Neural cell (in vitro differentiated cells): ENCODE measurements at regions not wholly inside any gene's neighbourhood (a gene's known extent, or its start where the extent isn't known, plus 50 kb on each side); places are given as distances from the start of the nearest gene placed in this dataset.

Experiments
- H2AFZ ChIP-seq: fragments of 200-600, 300-800 bp; sonication (generic), shearing (Covaris generic); 2 replicates; pipeline ENCODE4 v1.6.0; 2014; ENCODE audit warnings: low read depth, mild to moderate bottlenecking, antibody characterized with exemption, low read length, moderate library complexity
- H3F3A ChIP-seq: fragments of 200-600 bp; shearing (Covaris generic); 2 replicates; pipeline ENCODE4 v1.6.1; 2016; ENCODE audit warnings: mild to moderate bottlenecking, moderate library complexity, mixed read lengths, antibody characterized with exemption, low read length; ENCODE audit not compliant: insufficient read depth, poor library complexity, severe bottlenecking
- H3K27ac ChIP-seq: fragments of 200-600, 300-800 bp; sonication (generic), shearing (Covaris generic); 2 replicates; pipeline ENCODE4 v1.5.1; 2014; ENCODE audit warnings: mild to moderate bottlenecking, low read length, moderate library complexity
- H3K27me3 ChIP-seq: fragments of 300-800, 200-600 bp; sonication (generic), shearing (Covaris generic); 2 replicates; pipeline ENCODE4 v1.6.0; 2014; ENCODE audit warnings: mild to moderate bottlenecking, low read depth, low read length, moderate library complexity; ENCODE audit not compliant: insufficient read depth
- H3K36me3 ChIP-seq: fragments of 300-800, 200-600 bp; sonication (generic), shearing (Covaris generic); 2 replicates; pipeline ENCODE4 v1.5.1; 2014; ENCODE audit warnings: mild to moderate bottlenecking, antibody characterized with exemption, low read length, moderate library complexity; ENCODE audit not compliant: insufficient read depth
- H3K4me2 ChIP-seq: fragments of 300-800, 200-600 bp; sonication (generic), shearing (Covaris generic); 2 replicates; pipeline ENCODE4 v1.6.0; 2014; ENCODE audit warnings: mild to moderate bottlenecking, low read length
- H3K4me3 ChIP-seq: fragments of 300-800, 200-600 bp; sonication (generic), shearing (Covaris generic); 2 replicates; pipeline ENCODE4 v1.5.1; 2014; ENCODE audit warnings: mild to moderate bottlenecking, low read length, moderate library complexity
- H3K79me2 ChIP-seq: fragments of 200-600 bp; shearing (Covaris generic); replicated peaks from 2 replicates; pipeline ENCODE4 v1.6.0; 2014; ENCODE audit warnings: mild to moderate bottlenecking, low read length, moderate library complexity; ENCODE audit not compliant: insufficient read depth
- H3K9ac ChIP-seq: fragments of 300-800, 200-600 bp; sonication (generic), shearing (Covaris generic); 2 replicates; pipeline ENCODE4 v1.6.1; 2016; ENCODE audit warnings: mild to moderate bottlenecking, low read length, mixed read lengths
- H3K9me2 ChIP-seq: fragments of 200-600 bp; shearing (Covaris generic); 2 replicates; pipeline ENCODE4 v1.6.1; 2016; ENCODE audit warnings: mild to moderate bottlenecking, low read length, mixed read lengths; ENCODE audit not compliant: insufficient read depth
- H3K9me3 ChIP-seq: fragments of 200-600, 300-800 bp; sonication (generic), shearing (Covaris generic); 2 replicates; pipeline ENCODE4 v1.6.1; 2016; ENCODE audit warnings: mild to moderate bottlenecking, mixed run types, low read length, moderate library complexity, mixed read lengths
- H4K20me1 ChIP-seq: fragments of 200-600 bp; shearing (Covaris generic); 2 replicates; pipeline ENCODE4 v1.6.1; 2016; ENCODE audit warnings: mild to moderate bottlenecking, mixed run types; ENCODE audit not compliant: insufficient read depth
- CTCF ChIP-seq: fragments of 450-650 bp; IDR thresholded peaks from 2 replicates; pipeline ENCODE4 v1.5.1; 2014; ENCODE audit warnings: antibody characterized with exemption, mild to moderate bottlenecking, moderate library complexity; ENCODE audit not compliant: poor library complexity, severe bottlenecking
- EP300 ChIP-seq: fragments of 450-650 bp; conservative IDR thresholded peaks from 2 replicates; pipeline ENCODE4 v1.6.1; 2014; ENCODE audit warnings: antibody characterized with exemption, mild to moderate bottlenecking, moderate library complexity; ENCODE audit not compliant: poor library complexity, severe bottlenecking
- EZH2 ChIP-seq: fragments of 200-600, 300-800 bp; shearing (Covaris generic), sonication (generic); IDR thresholded peaks from 2 replicates; pipeline ENCODE4 v1.6.1; 2014; ENCODE audit warnings: antibody characterized with exemption, low read length, borderline replicate concordance, mild to moderate bottlenecking; ENCODE audit not compliant: insufficient read depth, poor library complexity, severe bottlenecking
- MXI1 ChIP-seq: fragments of 450-650 bp; conservative IDR thresholded peaks from 2 replicates; pipeline ENCODE4 v1.6.1; 2014; ENCODE audit warnings: antibody characterized with exemption, mild to moderate bottlenecking; ENCODE audit not compliant: poor library complexity, severe bottlenecking
- POLR2AphosphoS5 ChIP-seq: IDR thresholded peaks from 2 replicates; pipeline ENCODE4 v1.6.1; 2012
- RAD21 ChIP-seq: fragments of 450-650 bp; conservative IDR thresholded peaks from 2 replicates; pipeline ENCODE4 v1.6.1; 2014; ENCODE audit warnings: antibody characterized with exemption, mild to moderate bottlenecking, moderate library complexity
- REST ChIP-seq: IDR thresholded peaks from 2 replicates; pipeline ENCODE4 v1.6.1; 2012; ENCODE audit warnings: borderline replicate concordance
- SMC3 ChIP-seq: fragments of 450-650 bp; conservative IDR thresholded peaks from 2 replicates; pipeline ENCODE4 v1.6.1; 2014; ENCODE audit warnings: antibody characterized with exemption, mild to moderate bottlenecking, moderate library complexity; ENCODE audit not compliant: poor library complexity
- TAF1 ChIP-seq: IDR thresholded peaks from 2 replicates; pipeline ENCODE4 v1.6.1; 2012; ENCODE audit warnings: low read depth

GRCh38 chr10:83367036-83367435, 772.3 kb upstream of the GHITM start:
- H3K4me2 ChIP-seq: no peak overlapping the region
- no peak overlapping the region for H3K27ac ChIP-seq
- no peaks in the 10 kb centered on the region for H3K9me2 ChIP-seq
- no peak overlapping the region for H2AFZ ChIP-seq
- no peaks in the 10 kb centered on the region for H3K36me3 ChIP-seq
- H3K4me3 ChIP-seq: no peak overlapping the region
- no peak for TF ChIP-seq TAF1
- TF ChIP-seq RAD21: no peak
- TF ChIP-seq POLR2AphosphoS5: no peak
- no peak for TF ChIP-seq REST
- no peak for TF ChIP-seq EP300
- no peak for TF ChIP-seq CTCF
- no peak for TF ChIP-seq SMC3
- no peak for TF ChIP-seq MXI1
- TF ChIP-seq EZH2: no peak
- H3K9ac ChIP-seq: no peak overlapping the region
- no peaks in the 10 kb centered on the region for H4K20me1 ChIP-seq
- H3K79me2 ChIP-seq: no peaks in the 10 kb centered on the region
- no peaks in the 10 kb centered on the region for H3K27me3 ChIP-seq
- H3K9me3 ChIP-seq: no peaks in the 10 kb centered on the region
- H3F3A ChIP-seq: no peaks in the 10 kb centered on the region

- no peaks in the 10 kb centered on the region for H3K27me3 ChIP-seq
- H3F3A ChIP-seq: no peaks in the 10 kb centered on the region
- no peak overlapping the region for H3K4me3 ChIP-seq
- H2AFZ ChIP-seq: no peak overlapping the region
- TF ChIP-seq TAF1 (no peak), REST (no peak)
- H3K36me3 ChIP-seq: no peaks in the 10 kb centered on the region
- no peak overlapping the region for H3K27ac ChIP-seq
- no peaks in the 10 kb centered on the region for H3K79me2 ChIP-seq
- no peak overlapping the region for H3K4me2 ChIP-seq
- no peaks in the 10 kb centered on the region for H3K9me3 ChIP-seq
- H4K20me1 ChIP-seq: no peaks in the 10 kb centered on the region
- H3K9me2 ChIP-seq: no peaks in the 10 kb centered on the region
- no peak overlapping the region for H3K9ac ChIP-seq
Observed at GRCh38 chr10:83371696-83372490, 767.4 kb upstream of the GHITM start.
